ENCODE measurements at regions not wholly inside any gene's neighbourhood (a gene's known extent, or its start where the extent isn't known, plus 50 kb on each side); places are given as distances from the start of the nearest gene placed in this dataset.
"Not testable (repeated sequence)": the region's sequence is repeated elsewhere in the genome, so short reads cannot be mapped to it uniquely, and the experiment has no call there.

- DNase-seq (ENCODE audit: low spot score), result peak; percentile 1
These were observed 88.2 kb upstream of the AUTS2 start for GRCh38 chr7:69510114-69510513.

DNA sequence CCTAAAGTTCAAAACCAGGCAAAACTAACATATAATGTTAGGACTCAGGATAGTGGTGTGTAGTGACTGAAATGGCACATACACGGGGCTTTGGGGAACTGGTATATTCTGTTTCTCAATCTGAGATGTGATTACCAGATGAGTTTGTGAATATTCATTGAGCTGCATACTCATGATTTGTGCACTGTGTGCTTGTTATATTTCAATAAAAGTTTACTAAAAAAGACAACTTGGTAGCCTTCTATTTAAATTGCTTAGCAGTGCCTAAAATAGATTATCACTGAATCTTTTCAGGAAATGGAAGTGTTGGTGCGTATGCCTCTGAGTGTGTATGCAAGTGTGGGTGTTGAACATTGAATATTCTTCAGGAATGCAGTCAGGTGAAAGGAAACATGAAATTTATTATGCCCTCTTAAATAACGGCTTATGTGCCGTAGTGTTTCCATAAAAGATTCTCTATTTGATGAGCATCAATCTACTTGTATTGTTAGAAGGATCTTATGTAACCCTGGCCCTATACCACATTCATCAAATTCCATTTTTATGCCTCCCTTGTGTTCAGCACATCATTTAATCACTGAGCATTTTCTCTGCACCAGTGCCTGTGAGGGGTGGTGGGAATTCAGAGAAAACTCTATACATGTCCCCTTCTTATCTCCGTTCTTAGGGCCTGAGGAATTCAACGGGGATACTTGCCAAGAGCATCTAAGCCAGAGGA, 82.6 kb upstream of the AUTS2 start:
- no peak for DNase-seq (ENCODE audit: low spot score)

- DNase-seq (ENCODE audit: low spot score), result no peak
These were observed 81.9 kb upstream of the AUTS2 start for GRCh38 chr7:69516238-69516820.

GRCh38 chr7:69517985-69518704, 80.1 kb upstream of the AUTS2 start:
- no peak for DNase-seq (ENCODE audit: low spot score)

- DNase-seq (ENCODE audit: low spot score), result no peak
These were observed 79.6 kb upstream of the AUTS2 start for GRCh38 chr7:69518705-69519077.

DNA sequence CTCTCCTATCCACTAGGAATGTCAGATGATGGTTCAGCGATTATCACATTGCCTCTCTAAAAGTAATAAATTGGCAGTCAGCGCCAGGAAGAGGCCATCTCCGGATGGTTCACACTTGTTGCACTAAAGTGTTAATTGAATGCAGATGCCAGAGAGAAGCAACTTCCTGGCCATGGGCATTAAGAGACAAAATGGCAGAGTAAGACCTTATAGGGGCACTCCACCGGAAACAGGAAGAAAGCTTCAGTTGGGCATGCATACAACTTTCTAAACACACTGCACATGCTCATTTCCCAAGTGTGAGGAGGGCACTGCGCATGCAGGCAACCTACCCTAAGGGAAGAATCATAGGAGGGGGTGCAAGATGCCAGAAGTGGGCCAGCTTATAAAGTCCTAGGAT, 71.7 kb upstream of the AUTS2 start:
- no peak for DNase-seq (ENCODE audit: low spot score)

DNA sequence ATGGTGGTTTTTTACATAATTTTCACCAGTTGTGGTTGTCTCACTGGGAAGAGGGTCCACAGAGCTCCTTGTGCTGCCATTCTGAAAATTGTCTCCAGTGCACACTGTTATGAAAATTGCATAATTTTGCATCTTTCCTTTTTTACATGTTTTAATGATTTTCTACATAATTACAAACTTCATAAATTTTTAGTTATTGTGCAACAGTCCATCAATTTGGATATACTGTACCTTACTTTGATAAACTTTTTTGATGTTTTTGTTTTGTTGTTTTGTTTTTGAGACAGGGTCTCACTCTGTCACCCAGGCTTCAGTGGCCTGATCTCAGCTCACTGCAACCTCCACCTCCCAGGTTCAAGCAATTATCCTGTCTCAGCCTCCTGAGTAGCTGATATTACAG, 70.6 kb upstream of the AUTS2 start:
- DNase-seq (ENCODE audit: low spot score), result no peak

- DNase-seq (ENCODE audit: low spot score), result no peak
These were observed 67.2 kb upstream of the AUTS2 start for GRCh38 chr7:69531050-69531449.

DNA sequence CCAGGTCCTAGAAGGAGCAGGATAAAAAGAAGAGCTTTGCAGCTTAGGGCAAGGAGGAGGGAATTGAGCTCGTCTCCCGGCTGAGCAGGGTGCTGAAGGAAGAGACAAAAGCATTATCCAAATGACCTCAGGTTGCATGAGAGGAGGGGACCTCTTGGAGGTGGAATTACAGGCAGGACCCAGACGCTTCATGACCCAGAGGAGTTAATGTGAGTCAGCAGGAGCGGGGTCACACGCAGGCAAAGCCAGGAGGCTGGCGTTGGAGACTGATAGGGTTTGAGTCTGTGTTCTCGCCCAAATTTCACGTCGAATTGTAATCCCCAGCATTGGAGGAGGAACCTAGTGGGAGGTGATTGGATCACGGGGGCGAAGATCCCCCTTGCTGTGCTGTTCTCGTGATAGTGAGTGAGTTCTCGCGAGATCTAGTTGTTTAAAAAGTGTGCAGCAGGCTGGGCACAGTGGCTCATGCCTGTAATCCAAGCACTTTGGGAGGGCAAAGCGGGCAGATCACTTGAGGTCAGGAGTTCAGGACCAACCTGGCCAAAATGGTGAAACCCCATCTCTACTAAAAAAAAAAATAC, 63.7 kb upstream of the AUTS2 start:
- no peak for DNase-seq (ENCODE audit: low spot score)

GRCh38 chr7:69537691-69538090, 60.6 kb upstream of the AUTS2 start:
- DNase-seq (ENCODE audit: low spot score), result no peak

- DNase-seq (ENCODE audit: low spot score), result no peak
These were observed 58.7 kb upstream of the AUTS2 start for GRCh38 chr7:69539531-69539930.

GRCh38 chr7:69540287-69540686, 58.0 kb upstream of the AUTS2 start:
- DNase-seq (ENCODE audit: low spot score), result no peak

GRCh38 chr7:69541779-69542432, 56.4 kb upstream of the AUTS2 start:
- DNase-seq (ENCODE audit: low spot score), result not testable (repeated sequence)

- DNase-seq (ENCODE audit: low spot score), result no peak
These were observed 53.1 kb upstream of the AUTS2 start for GRCh38 chr7:69545175-69545574.

All from COLO829 (cell line).